ENCODE measurements at regions not wholly inside any gene's neighbourhood (a gene's known extent, or its start where the extent isn't known, plus 50 kb on each side); places are given as distances from the start of the nearest gene placed in this dataset.

DNA sequence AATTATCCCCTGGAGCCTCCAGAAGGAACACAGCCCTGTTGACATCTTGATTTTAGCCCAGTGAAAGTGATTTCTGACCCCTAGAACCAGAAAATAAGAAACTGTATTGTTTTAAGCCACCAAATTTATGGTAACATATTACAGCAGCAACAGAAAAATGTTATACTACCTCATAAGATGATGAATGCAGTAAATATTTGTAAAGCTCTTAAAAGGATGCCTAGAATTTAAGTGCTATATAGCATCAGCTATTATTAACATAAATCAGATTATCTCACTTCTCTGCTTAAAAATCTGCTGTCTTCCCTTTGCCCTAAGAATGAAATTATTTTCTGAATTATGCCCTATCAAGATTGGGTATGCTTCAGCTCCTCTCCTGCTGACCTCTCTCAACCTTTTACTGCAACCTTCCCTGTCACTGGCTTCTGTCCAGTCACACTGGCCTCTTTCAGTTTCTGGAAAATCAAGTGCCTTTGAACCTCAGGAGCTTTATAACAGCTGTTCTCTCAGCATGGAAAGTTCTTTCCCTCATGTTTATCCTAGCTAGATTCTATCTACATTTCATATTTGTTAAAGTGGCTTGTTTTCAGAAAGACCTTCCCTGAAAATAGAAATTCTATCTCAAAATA lies 78.9 kb downstream of the GPR37 start:
- Histone ChIP-seq H3K36me3 (no peaks in the 10 kb centered on the region), H3K4me3 (no peak overlapping the region)
- intact Hi-C loops (cut with DNase I) = no loop called here

DNA sequence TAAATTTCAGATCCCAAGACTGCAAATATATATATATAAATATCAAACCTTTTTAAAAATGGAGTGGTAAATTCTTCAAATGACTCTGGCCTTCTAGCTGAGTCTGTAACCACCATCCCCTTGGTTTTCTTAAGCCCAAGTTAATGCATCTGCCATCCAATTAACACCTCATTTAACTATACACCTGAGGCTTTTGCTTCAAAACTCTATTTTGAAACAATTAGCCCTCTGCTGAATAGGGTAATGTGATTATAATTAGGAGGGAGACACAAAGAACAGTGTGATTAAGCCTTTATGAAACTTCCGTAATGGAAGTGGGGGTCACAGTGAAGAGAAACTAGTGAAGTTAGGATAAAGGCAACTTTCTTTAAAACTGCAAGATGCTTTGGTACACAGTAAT lies 83.6 kb downstream of the GPR37 start:
- Histone ChIP-seq H3K9me3 (no peaks in the 10 kb centered on the region), H3K27me3 (no peaks in the 10 kb centered on the region), H3K4me3 (no peak overlapping the region), H3K4me1 (no peaks in the 10 kb centered on the region), H3K27ac (no peak overlapping the region), H3K36me3 (no peaks in the 10 kb centered on the region)
- intact Hi-C loops (cut with DNase I) = no loop called here
- TF ChIP-seq, protein P1, sequence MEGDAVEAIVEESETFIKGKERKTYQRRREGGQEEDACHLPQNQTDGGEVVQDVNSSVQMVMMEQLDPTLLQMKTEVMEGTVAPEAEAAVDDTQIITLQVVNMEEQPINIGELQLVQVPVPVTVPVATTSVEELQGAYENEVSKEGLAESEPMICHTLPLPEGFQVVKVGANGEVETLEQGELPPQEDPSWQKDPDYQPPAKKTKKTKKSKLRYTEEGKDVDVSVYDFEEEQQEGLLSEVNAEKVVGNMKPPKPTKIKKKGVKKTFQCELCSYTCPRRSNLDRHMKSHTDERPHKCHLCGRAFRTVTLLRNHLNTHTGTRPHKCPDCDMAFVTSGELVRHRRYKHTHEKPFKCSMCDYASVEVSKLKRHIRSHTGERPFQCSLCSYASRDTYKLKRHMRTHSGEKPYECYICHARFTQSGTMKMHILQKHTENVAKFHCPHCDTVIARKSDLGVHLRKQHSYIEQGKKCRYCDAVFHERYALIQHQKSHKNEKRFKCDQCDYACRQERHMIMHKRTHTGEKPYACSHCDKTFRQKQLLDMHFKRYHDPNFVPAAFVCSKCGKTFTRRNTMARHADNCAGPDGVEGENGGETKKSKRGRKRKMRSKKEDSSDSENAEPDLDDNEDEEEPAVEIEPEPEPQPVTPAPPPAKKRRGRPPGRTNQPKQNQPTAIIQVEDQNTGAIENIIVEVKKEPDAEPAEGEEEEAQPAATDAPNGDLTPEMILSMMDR (IDR thresholded peaks at IDR 0.05) = no peak
- DNase-seq (ENCODE audit: extremely low spot score in 2 of 2) = no peak

More for the DNA sequence above, 78.9 kb downstream of the GPR37 start:
- Histone ChIP-seq H3K9me3 (no peaks in the 10 kb centered on the region), H3K27me3 (no peaks in the 10 kb centered on the region), H3K27ac (no peak overlapping the region), H3K4me1 (no peaks in the 10 kb centered on the region)
- no peak for DNase-seq (ENCODE audit: extremely low spot score in 2 of 2)
- TF ChIP-seq, protein P1 (IDR thresholded peaks at IDR 0.05) = no peak
- TF ChIP-seq POLR2AphosphoS5 (IDR thresholded peaks at IDR 0.05; ENCODE audit: insufficient read depth in 1 of 2, low read depth in 1 of 2) (no peak), POLR2A (IDR thresholded peaks at IDR 0.05) (no peak)

DNA sequence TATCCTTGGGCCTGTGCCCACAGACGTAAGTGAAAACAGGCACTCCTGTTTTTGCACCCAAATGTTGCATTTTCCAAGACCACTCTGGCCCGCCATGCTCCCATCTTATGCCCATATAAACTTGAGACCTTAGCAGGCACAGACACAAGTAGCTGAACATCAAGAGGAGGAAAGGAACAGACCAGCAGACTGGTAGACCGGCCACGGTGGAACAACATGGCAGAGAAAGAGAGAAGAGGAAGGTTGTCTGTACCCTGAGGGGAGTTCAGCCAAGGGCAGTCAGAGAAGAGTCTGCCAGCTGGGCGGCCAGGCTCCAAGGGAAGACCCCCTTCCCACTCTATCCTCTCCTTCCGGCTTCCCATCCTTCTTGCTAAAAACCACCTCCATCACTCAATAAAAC lies 85.3 kb downstream of the GPR37 start:
- H3K9me3 ChIP-seq = no peaks in the 10 kb centered on the region
- TF ChIP-seq POLR2A (IDR thresholded peaks at IDR 0.05) = no peak
- no peak for TF ChIP-seq POLR2AphosphoS5 (IDR thresholded peaks at IDR 0.05; ENCODE audit: insufficient read depth in 1 of 2, low read depth in 1 of 2)
- TF ChIP-seq, protein P1 (IDR thresholded peaks at IDR 0.05) = no peak
- H3K27ac ChIP-seq = no peak overlapping the region
- H3K4me1 ChIP-seq = no peaks in the 10 kb centered on the region
- no peak for DNase-seq (ENCODE audit: extremely low spot score in 2 of 2)
- H3K27me3 ChIP-seq = no peaks in the 10 kb centered on the region
- H3K36me3 ChIP-seq = no peaks in the 10 kb centered on the region
- intact Hi-C loops (cut with DNase I) = no loop called here
- H3K4me3 ChIP-seq = no peak overlapping the region

DNA sequence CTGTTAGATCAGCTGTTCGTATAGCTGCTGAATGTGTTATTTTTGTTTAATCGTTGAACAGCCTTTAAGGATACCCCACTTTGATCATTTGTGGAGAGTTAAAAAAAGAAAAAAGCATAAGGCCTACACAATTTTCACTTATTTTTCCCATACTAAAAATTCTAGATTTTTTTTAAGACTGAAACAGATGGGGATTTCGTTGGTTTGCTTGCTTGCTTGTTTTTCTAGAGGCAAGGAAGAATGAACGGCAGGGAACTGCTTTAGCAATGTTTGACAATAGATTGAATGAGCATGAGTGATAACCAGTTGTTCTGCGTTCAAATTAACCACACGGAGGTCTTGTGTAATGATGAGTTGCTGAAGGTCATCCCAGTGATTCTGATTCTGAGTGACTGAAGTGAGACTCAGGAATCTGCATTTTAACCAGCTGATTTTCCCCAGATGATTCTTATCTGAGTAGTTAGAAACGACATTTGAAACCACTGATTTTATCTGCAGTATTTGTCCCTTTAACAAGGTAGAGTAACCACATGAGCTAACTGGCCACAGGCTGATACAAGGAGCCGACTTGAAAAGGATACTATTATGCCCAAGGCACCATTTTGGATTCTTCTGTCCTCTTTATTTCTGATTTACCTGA lies 85.9 kb downstream of the GPR37 start:
- TF ChIP-seq POLR2A (IDR thresholded peaks at IDR 0.05) = no peak
- TF ChIP-seq POLR2AphosphoS5 (IDR thresholded peaks at IDR 0.05; ENCODE audit: insufficient read depth in 1 of 2, low read depth in 1 of 2) = no peak
- TF ChIP-seq, protein P1 (IDR thresholded peaks at IDR 0.05) = no peak
- Histone ChIP-seq H3K4me3 (no peak overlapping the region), H3K27me3 (no peaks in the 10 kb centered on the region), H3K9me3 (no peaks in the 10 kb centered on the region), H3K4me1 (no peaks in the 10 kb centered on the region), H3K36me3 (no peaks in the 10 kb centered on the region), H3K27ac (no peak overlapping the region)
- intact Hi-C loops (cut with DNase I) = no loop called here
- no peak for DNase-seq (ENCODE audit: extremely low spot score in 2 of 2)

DNA sequence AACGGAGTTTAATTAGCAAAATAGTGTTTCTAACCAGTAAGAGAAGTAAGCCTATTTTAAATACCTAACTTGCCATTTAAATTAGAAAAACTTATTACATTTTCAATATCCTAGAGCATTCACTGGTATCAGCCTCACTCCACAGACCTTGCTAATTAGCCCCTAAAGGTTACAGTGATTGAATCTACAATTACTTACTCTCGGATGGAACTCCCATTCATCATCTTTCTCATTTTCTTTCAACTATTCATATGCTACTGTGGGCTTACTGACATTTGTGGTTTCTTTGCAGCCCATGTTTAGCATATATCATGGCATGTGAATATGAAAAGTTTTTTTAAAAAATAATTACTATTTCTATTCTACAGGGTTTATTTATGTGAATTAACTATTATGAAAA lies 86.4 kb downstream of the GPR37 start:
- TF ChIP-seq POLR2AphosphoS5 (IDR thresholded peaks at IDR 0.05; ENCODE audit: insufficient read depth in 1 of 2, low read depth in 1 of 2) (no peak), POLR2A (IDR thresholded peaks at IDR 0.05) (no peak)
- TF ChIP-seq, protein P1 (IDR thresholded peaks at IDR 0.05) = no peak
- Histone ChIP-seq H3K4me1 (no peaks in the 10 kb centered on the region), H3K27me3 (no peaks in the 10 kb centered on the region), H3K36me3 (no peaks in the 10 kb centered on the region), H3K9me3 (no peaks in the 10 kb centered on the region), H3K4me3 (no peak overlapping the region), H3K27ac (no peak overlapping the region)
- intact Hi-C loops (cut with DNase I) = no loop called here
- no peak for DNase-seq (ENCODE audit: extremely low spot score in 2 of 2)

Data from vagina (tissue), 2 donors.